ENCODE measurements at regions not wholly inside any gene's neighbourhood (a gene's known extent, or its start where the extent isn't known, plus 50 kb on each side); places are given as distances from the start of the nearest gene placed in this dataset.

GRCh38 chr18:46302528-46303485, 198.6 kb downstream of the HAUS1 start:
- intact Hi-C loops (cut with micrococcal nuclease), result no loop called here
- no peak for TF ChIP-seq CTCF (conservative IDR thresholded peaks at IDR 0.05; ENCODE audit: low read depth, low read length)
- no peak for TF ChIP-seq EZH2 (IDR thresholded peaks at IDR 0.05; ENCODE audit: low read length, unreplicated experiment)
- no peak for TF ChIP-seq EZH2phosphoT487 (IDR thresholded peaks at IDR 0.05; ENCODE audit: borderline replicate concordance, low read length)
- Histone ChIP-seq H3K4me3 (ENCODE audit: low read length) (no peak overlapping the region), H3K27me3 (ENCODE audit: low read length) (no peaks in the 10 kb centered on the region), H3K4me2 (ENCODE audit: low read length) (no peak overlapping the region), H3K9ac (ENCODE audit: low read length) (no peak overlapping the region), H3K27ac (ENCODE audit: low read length) (no peak overlapping the region), H3F3A (ENCODE audit: low read length, unreplicated experiment) (no peaks in the 10 kb centered on the region), H3K36me3 (ENCODE audit: low read depth, low read length) (no peaks in the 10 kb centered on the region), H3K9me2 (replicated peaks; ENCODE audit: low read length) (no peaks in the 10 kb centered on the region), H4K20me1 (ENCODE audit: low read length) (no peaks in the 10 kb centered on the region), H3K4me1 (ENCODE audit: insufficient read depth, low read length) (no peaks in the 10 kb centered on the region), H3K79me2 (ENCODE audit: low read length) (no peaks in the 10 kb centered on the region), H3K9me3 (ENCODE audit: low read length) (no peaks in the 10 kb centered on the region), H2AFZ (ENCODE audit: low read length) (no peak overlapping the region)
- ATAC-seq (no peak), DNase-seq (no peak)
- BruUV-seq (replicated peaks), result no TSS peak
- ChIA-PET CTCF (no interaction called here), POLR2A (ENCODE audit: unreplicated experiment) (no interaction called here)

- Histone ChIP-seq H3K9ac (ENCODE audit: low read length) (no peak overlapping the region), H2AFZ (ENCODE audit: low read length) (no peak overlapping the region), H3K27ac (ENCODE audit: low read length) (no peak overlapping the region), H3K36me3 (ENCODE audit: low read depth, low read length) (no peaks in the 10 kb centered on the region), H4K20me1 (ENCODE audit: low read length) (no peaks in the 10 kb centered on the region), H3K9me3 (ENCODE audit: low read length) (no peaks in the 10 kb centered on the region), H3K4me3 (ENCODE audit: low read length) (no peak overlapping the region), H3K9me2 (replicated peaks; ENCODE audit: low read length) (no peaks in the 10 kb centered on the region), H3K4me2 (ENCODE audit: low read length) (no peak overlapping the region), H3F3A (ENCODE audit: low read length, unreplicated experiment) (no peaks in the 10 kb centered on the region), H3K4me1 (ENCODE audit: insufficient read depth, low read length) (no peaks in the 10 kb centered on the region), H3K27me3 (ENCODE audit: low read length) (no peaks in the 10 kb centered on the region), H3K79me2 (ENCODE audit: low read length) (no peaks in the 10 kb centered on the region)
- ChIA-PET POLR2A (ENCODE audit: unreplicated experiment) (no interaction called here), CTCF (no interaction called here)
- DNase-seq, result no peak
- intact Hi-C loops (cut with micrococcal nuclease), result no loop called here
- no peak for TF ChIP-seq CTCF (conservative IDR thresholded peaks at IDR 0.05; ENCODE audit: low read depth, low read length)
- TF ChIP-seq EZH2phosphoT487 (IDR thresholded peaks at IDR 0.05; ENCODE audit: borderline replicate concordance, low read length), result no peak
- TF ChIP-seq EZH2 (IDR thresholded peaks at IDR 0.05; ENCODE audit: low read length, unreplicated experiment), result no peak
- ATAC-seq, result no peak
- BruUV-seq (replicated peaks), result no TSS peak
Measured at GRCh38 chr18:46310258-46310657, 206.1 kb downstream of the HAUS1 start.

GRCh38 chr18:46310675-46311345, 206.6 kb downstream of the HAUS1 start:
- no peak for DNase-seq
- Histone ChIP-seq H3K27me3 (ENCODE audit: low read length) (no peaks in the 10 kb centered on the region), H3K9ac (ENCODE audit: low read length) (no peak overlapping the region), H3K9me3 (ENCODE audit: low read length) (no peaks in the 10 kb centered on the region), H3K4me1 (ENCODE audit: insufficient read depth, low read length) (no peaks in the 10 kb centered on the region), H3K4me3 (ENCODE audit: low read length) (no peak overlapping the region), H3K4me2 (ENCODE audit: low read length) (no peak overlapping the region), H3K36me3 (ENCODE audit: low read depth, low read length) (no peaks in the 10 kb centered on the region), H3K79me2 (ENCODE audit: low read length) (no peaks in the 10 kb centered on the region), H3K27ac (ENCODE audit: low read length) (no peak overlapping the region), H3K9me2 (replicated peaks; ENCODE audit: low read length) (no peaks in the 10 kb centered on the region), H4K20me1 (ENCODE audit: low read length) (no peaks in the 10 kb centered on the region), H3F3A (ENCODE audit: low read length, unreplicated experiment) (no peaks in the 10 kb centered on the region), H2AFZ (ENCODE audit: low read length) (no peak overlapping the region)
- TF ChIP-seq EZH2phosphoT487 (IDR thresholded peaks at IDR 0.05; ENCODE audit: borderline replicate concordance, low read length) (no peak), CTCF (conservative IDR thresholded peaks at IDR 0.05; ENCODE audit: low read depth, low read length) (no peak), EZH2 (IDR thresholded peaks at IDR 0.05; ENCODE audit: low read length, unreplicated experiment) (no peak)
- ATAC-seq, result no peak
- POLR2A ChIA-PET (ENCODE audit: unreplicated experiment), result no interaction called here
- BruUV-seq (replicated peaks), result no TSS peak
- CTCF ChIA-PET, result no interaction called here
- intact Hi-C loops (cut with micrococcal nuclease), result no loop called here
